22Rv1 (cell line): ENCODE measurements at regions not wholly inside any gene's neighbourhood (a gene's known extent, or its start where the extent isn't known, plus 50 kb on each side); places are given as distances from the start of the nearest gene placed in this dataset.

Experiments used
- ZFX ChIP-seq: fragments of 450-650 bp; IDR thresholded peaks from 2 replicates; pipeline ENCODE4 v1.6.1; 2017; ENCODE audit warnings: antibody characterized with exemption, borderline replicate concordance
- TF ChIP-seq, protein P1 (sequence below): fragments of 450-650 bp; IDR thresholded peaks from 2 replicates; pipeline ENCODE4 v1.5.1; 2017; ENCODE audit warnings: mild to moderate bottlenecking

DNA sequence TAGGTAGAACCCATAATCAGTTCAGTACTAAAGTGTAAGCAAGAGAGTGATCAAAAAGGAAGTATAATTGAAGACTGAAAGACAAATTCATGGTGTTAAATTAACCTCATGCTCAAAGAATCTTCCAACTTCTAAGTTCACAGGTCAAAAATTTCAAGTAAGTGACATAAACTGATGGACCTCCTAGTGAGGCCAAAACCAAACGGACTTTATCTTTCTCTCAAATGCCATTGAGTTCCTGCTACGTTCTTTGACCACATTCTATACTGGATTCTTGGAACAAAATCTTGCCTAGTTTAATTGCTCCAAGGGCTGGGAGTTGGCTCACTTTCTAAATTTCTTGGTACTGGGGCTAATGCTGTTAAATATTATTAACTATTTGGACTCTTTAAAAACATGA is 794.9 kb downstream of the TLE4 start:
- TF ChIP-seq, protein P1, sequence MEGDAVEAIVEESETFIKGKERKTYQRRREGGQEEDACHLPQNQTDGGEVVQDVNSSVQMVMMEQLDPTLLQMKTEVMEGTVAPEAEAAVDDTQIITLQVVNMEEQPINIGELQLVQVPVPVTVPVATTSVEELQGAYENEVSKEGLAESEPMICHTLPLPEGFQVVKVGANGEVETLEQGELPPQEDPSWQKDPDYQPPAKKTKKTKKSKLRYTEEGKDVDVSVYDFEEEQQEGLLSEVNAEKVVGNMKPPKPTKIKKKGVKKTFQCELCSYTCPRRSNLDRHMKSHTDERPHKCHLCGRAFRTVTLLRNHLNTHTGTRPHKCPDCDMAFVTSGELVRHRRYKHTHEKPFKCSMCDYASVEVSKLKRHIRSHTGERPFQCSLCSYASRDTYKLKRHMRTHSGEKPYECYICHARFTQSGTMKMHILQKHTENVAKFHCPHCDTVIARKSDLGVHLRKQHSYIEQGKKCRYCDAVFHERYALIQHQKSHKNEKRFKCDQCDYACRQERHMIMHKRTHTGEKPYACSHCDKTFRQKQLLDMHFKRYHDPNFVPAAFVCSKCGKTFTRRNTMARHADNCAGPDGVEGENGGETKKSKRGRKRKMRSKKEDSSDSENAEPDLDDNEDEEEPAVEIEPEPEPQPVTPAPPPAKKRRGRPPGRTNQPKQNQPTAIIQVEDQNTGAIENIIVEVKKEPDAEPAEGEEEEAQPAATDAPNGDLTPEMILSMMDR: no peak
- TF ChIP-seq ZFX: no peak
